HEK293T (cell line): ENCODE measurements at regions not wholly inside any gene's neighbourhood (a gene's known extent, or its start where the extent isn't known, plus 50 kb on each side); places are given as distances from the start of the nearest gene placed in this dataset.

Experiments
- ELF4 ChIP-seq: fragments of 450-650 bp; IDR thresholded peaks from 2 replicates; pipeline ENCODE4 v1.6.1; 2017; ENCODE audit warnings: antibody characterized with exemption
- FOXM1 ChIP-seq: fragments of 450-650 bp; IDR thresholded peaks from 2 replicates; pipeline ENCODE4 v1.6.1; 2017; ENCODE audit warnings: mild to moderate bottlenecking, borderline replicate concordance
- L3MBTL2 ChIP-seq: fragments of 450-650 bp; conservative IDR thresholded peaks from 2 replicates; pipeline ENCODE4 v1.6.1; 2016; ENCODE audit warnings: mild to moderate bottlenecking
- NFRKB ChIP-seq: fragments of 450-650 bp; IDR thresholded peaks from 2 replicates; pipeline ENCODE4 v1.6.1; 2016; ENCODE audit warnings: mild to moderate bottlenecking, moderate library complexity
- SP1 ChIP-seq: fragments of 450-650 bp; IDR thresholded peaks from 2 replicates; pipeline ENCODE4 v1.6.1; 2017
- TF ChIP-seq, protein P1 (sequence below): fragments of 450-650 bp; IDR thresholded peaks from 2 replicates; pipeline ENCODE4 v1.6.1; 2016

DNA sequence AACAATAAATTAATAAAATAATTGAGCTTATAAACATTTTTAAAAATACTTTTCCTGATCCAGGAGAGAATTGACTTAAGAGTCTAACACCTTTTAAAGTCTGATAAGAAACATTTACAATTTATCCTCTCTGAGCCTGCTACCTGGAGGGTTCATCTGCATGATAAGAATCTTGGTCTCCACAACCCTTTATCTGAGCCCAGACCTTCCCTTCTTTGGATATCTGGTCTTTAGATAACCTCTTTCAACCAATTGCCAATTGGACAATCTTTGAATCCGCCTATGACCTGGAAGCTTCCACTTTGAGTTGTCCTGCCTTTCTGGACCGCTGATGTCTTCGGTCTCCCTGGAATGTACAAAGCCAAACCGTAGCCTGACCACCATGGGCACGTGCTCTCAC lies 1393.3 kb upstream of the TMEM132C start:
- no peak for TF ChIP-seq L3MBTL2
- no peak for TF ChIP-seq FOXM1
- TF ChIP-seq, protein P1, sequence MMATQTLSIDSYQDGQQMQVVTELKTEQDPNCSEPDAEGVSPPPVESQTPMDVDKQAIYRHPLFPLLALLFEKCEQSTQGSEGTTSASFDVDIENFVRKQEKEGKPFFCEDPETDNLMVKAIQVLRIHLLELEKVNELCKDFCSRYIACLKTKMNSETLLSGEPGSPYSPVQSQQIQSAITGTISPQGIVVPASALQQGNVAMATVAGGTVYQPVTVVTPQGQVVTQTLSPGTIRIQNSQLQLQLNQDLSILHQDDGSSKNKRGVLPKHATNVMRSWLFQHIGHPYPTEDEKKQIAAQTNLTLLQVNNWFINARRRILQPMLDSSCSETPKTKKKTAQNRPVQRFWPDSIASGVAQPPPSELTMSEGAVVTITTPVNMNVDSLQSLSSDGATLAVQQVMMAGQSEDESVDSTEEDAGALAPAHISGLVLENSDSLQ, result no peak
- TF ChIP-seq ELF4, result no peak
- no peak for TF ChIP-seq SP1
- TF ChIP-seq NFRKB, result no peak
